HG02623 (cell line): ENCODE measurements at regions not wholly inside any gene's neighbourhood (a gene's known extent, or its start where the extent isn't known, plus 50 kb on each side); places are given as distances from the start of the nearest gene placed in this dataset.
"Not testable (repeated sequence)": the region's sequence is repeated elsewhere in the genome, so short reads cannot be mapped to it uniquely, and the experiment has no call there.

Source experiments
- ATAC-seq: cut with Tn5 transposase; IDR thresholded peaks from one replicate; pipeline ENCODE4 v1.9.1; 2021; ENCODE audit warnings: moderate library complexity; ENCODE audit not compliant: unreplicated experiment

DNA sequence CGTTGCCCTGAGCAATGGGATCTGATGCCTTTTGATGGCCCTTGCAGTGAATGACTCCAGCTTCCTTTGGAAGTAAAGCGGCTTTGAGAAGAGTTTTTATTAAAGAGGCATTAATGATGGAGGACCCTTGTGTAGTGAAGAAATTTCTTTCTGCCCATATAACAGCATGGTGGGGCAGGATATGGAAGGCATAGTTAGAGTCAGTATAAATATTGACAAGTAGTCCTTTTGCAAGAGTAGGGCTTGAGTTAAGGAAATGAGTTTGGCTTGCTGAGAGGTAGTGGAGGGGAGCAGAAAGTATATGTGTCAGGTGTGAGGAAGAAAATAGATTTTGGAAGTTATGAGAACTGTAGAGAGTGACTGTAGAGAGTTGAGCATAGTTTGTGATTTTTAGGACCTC is 254.1 kb upstream of the DIO3 start:
- not testable (repeated sequence) for ATAC-seq

DNA sequence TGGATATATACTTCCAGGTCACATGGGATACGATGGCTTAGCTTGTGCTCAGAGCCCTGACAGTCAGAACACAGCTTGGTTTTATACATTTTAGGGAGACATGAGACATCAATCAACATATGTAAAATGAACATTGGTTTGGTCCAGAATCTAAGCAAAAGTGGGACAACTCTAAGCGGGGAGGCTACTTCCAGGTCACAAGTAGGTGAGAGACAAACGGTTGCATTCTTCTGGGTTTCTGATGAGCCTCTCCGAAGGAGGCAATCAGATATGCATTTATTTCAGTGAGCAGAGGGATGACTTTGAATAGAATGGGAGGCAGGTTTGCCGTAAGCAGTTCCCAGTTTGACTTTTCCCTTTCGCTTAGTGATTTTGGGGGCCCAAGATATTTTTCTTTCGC is 250.1 kb upstream of the DIO3 start:
- not testable (repeated sequence) for ATAC-seq

DNA sequence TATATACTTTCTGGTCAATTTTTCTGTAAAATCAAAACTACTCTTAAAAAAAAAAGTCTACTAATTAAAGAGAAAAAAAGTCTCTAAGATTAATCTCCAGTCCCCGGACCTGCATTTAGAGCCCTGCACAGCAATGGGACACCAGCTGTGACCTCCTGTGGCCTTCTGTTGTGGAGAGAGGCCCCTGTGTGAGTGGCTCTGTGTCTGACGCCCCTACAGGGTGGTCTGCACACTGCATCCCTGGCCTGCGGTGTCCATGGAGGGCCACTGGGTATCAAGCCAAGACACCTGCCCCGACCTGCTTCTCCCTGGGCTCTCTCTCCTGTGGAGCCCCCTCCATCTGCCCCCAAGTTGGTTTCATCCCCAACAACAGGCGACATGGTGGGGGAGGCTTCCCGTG is 248.0 kb upstream of the DIO3 start:
- no peak for ATAC-seq

DNA sequence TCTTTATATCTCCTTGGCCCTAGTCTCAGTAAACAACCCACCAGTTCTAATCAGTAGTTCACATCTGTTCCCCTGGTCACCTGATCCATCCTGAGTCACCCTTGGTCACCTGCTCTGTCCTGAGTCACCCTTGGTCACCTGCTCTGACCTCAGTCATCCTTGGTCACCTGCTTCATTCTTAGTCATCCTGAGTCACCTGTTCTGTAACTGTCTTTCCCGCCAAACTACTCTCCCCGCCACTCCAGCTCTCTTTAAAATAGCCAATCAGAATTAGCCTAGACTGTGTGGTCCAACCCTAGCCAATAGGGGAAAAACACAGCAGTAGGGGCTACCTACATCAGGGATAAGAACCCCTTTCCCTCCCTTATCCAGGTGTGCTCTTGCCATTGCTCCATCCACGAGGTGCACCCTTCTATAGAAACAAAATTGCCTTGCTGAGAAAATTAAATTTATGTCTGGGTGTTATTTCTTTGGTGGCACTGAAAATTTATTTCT is 245.4 kb upstream of the DIO3 start:
- no peak for ATAC-seq

DNA sequence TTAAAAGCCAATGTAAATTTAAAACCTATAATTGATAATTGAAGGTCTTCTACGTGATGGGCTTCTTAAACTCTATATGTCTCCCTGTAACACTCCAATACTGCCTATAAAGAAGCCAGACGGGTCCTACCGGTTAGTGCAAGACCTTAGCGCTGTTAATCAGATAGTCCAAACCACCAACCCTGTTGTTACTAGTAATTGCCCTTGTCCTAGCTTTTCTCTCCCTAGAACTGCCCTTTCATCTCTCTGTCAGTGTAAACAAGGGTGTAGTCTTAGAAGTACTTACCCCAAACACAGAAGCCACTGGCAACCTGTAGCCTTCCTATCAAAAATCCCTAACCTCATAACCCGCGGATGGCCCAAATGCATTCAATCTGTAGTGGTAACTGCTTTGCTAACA is 243.0 kb upstream of the DIO3 start:
- no peak for ATAC-seq

DNA sequence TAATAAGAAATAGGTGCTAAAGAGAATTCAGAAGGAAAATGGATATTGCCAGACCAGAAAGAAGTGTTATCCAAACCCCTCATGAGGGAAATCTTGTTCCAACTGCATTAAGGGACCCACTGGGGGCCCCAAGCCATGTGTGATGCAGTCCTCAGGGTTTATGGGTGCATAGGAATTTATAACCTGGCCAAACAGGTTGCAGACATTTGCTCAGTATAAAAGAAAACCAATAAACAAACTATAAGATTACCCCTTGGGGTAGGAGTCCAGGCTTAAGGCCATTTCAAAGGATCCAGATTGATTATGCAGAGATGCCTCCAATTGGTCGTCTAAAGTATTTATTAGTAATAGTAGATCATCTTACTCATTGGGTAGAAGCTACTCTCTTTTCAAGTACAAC is 240.9 kb upstream of the DIO3 start:
- no peak for ATAC-seq

DNA sequence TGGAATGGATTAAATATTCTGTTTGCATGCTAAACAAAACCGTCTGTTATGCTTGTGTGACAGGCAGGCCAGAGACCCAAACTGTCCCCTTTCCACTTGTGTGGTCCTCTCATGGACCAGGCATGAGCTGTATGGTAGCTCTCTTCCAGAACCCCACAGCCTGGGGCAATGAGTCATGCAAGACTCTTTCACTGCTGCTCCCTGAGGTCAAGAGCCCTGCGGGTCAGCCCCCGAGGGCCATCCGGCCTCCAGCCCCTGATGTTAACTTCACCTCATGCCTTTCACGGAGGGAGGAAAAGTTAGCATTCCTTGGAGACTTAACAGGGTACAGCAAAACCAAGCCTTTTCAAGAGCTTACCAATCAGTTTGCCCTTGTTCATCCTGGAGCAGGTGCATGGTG is 239.1 kb upstream of the DIO3 start:
- no peak for ATAC-seq

DNA sequence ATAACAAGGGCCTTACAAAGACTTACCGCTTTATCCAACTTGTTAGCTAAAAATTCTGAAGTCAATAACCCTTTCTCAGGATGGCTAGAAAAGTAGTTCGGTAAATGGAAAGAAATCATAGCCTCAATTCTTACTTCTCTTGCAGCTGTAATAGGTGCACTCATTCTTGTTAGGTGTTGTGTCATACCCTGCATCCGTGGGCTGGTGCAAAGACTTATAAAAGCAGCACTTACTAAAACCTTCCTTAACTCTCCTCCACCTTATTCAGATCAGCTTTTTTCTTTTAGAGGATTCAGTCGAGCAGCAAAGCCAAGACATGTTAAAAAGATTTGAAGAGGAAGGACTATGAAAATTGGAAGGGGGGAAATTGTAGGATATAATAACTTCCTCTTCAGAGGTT is 238.2 kb upstream of the DIO3 start:
- no peak for ATAC-seq

DNA sequence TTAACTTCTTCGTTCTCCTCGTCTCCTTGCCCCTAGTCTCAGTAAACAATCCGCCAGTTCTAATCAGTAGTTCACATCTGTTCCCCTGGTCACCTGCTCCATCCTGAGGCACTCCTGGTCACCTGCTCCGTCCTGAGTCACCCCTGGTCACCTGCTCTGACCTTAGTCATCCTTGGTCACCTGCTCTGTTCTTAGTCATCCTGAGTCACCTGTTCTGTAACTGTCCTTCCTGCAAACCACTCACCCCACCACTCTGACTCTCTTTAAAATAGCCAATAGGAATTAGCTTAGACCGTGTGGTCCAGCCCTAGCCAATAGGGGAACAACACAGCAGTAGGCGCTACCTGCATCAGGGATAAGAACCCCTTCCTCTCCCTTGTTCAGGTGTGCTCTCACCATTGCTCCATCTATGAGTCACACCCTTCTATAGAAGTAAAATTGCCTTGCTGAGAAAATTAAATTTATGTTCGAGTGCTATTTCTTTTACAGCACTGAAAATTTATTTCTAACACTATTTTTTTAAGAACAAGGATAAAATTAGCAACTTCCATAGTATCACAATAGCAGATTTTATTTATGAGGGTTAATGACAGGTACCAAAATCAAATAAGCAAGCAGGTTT is 237.6 kb upstream of the DIO3 start:
- ATAC-seq, result not testable (repeated sequence)

DNA sequence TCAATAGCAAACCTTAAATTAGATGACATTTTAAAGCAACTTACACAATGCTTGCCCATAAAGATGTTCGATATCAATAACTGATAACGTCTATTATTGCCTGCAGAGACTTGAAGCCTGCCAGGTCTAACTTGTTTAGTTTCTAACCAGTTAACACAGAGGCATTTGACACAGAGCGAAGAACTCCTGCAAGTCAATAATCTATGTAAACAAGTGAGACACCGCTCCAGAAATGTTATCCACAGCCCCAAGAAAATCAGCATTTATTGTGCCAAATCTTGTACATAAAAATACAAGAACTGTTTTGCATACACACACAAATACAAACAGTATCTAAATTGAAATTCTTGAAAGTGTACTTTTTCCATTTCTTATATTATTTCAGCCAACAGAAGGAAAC is 236.0 kb upstream of the DIO3 start:
- ATAC-seq, result no peak

DNA sequence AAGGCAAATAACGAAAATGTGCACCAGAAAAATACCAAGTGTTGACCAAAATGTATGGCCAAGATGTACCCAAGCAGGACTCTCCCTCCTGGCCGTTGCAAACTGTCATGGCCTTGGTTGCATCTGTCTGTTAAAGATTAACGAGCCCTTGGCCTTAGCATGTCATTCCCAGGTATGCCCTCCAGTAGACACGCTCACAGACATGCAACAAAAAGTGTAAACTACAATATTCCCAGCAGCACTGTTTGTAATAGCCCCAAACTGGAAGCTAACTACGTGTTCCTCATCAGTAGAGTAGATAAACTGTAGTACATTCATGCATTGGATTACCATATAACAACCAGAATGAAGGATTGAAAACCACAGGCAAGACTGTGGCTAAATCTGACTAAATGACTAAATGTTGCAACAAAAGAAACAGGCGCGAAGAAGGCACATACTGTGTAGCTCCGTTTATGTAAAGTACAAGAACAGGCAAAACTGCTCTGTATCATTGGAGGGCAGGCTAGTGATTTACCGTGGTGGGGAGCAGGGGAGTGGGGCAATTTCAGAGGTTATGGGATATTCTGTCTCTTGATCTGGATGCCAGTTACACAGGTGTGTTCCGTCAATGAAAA is 232.8 kb upstream of the DIO3 start:
- no peak for ATAC-seq

DNA sequence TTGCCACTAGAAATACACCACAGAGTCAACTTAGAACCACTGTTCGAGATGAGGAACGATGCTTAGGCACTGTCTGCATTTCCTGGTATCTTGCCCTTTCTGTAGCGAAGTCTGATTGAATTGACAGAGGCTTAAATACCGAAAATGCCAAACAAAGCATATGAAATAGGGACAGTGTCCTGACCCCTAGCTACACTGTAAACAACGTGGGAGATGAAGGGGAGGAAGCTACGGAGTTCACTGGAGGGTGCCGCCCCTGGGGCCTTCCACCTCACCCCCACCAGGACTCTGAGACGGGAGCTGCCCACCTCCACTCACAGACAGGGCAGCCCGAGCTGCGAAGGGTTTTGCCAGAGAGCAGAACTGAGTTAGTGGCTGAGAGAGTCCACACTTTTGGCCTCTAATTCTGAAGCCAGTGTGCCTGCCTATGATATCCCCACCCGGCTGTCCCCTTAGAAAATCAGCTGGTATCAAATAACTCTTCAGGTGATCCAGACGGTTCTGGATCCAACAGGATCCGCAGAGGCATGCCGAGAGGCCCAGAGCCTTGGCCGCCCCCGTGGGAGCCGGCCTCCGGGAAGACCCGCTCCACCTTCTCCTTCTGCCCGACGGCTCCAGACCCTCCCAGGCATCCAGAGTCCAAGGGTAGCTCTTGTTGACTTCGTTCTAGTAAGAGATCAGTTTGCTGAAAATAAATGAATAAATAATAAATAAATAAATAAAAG is 230.7 kb upstream of the DIO3 start:
- ATAC-seq, result no peak

DNA sequence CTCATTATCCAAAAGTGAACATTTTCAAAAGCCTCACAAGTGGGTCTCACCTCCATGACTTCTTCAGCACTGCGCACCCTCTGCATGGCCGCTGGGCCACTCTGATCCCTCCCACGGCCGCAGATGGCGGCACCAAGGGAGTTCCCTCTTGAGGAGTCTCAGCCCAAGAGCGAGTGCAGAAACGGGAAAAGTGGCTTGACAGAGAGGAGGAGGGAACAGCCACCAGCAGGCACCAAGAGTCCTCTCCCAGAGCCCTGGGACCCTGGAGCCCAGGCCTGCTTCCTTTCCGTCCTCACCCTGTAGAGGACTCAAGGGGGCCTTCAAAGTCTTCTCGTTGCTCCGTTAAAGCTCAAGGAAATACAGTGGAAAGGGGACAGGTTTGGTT is 230.2 kb upstream of the DIO3 start:
- ATAC-seq, result no peak

DNA sequence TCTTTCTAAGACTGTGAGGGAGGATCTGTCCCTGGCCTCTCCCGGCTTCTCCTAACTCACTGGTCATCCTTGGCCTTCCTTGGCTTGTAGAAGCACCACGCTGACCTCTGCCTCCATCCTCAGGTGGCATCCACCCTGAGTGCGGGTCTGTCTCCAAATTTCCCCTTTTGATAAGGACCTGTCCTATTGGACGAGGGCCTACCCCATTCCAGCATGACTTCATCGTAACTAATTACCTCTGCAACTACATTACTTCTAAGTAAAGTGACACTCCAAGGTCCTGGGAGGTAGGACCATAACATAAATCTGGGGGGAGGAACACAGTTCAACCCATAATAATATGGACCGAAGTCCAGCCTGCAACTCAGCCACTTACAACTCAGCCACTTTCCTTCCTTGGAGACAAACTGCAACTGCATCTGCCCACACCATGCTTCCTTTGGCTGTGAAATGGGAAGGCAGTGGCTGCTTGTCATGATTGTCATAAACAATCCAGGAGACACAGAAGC is 229.6 kb upstream of the DIO3 start:
- no peak for ATAC-seq

DNA sequence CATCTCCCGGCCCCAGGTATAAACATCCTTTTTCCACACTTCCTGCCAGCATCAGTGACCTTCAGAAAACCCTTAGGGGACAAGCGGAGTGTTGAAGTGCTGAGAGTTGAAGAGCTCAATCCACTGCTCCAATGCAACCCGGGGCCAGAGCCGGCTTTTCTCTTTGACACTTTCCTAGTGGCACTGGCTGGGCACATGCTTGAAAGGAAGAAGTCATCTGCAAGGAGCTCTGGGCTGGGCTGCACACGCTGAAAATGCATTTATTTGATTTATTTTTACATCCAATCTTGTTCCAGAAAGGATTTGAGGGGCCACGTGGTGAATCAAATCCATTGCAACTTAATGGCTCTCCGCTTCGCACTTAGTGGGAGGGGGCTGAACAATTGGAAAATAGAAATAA is 229.0 kb upstream of the DIO3 start:
- no peak for ATAC-seq

DNA sequence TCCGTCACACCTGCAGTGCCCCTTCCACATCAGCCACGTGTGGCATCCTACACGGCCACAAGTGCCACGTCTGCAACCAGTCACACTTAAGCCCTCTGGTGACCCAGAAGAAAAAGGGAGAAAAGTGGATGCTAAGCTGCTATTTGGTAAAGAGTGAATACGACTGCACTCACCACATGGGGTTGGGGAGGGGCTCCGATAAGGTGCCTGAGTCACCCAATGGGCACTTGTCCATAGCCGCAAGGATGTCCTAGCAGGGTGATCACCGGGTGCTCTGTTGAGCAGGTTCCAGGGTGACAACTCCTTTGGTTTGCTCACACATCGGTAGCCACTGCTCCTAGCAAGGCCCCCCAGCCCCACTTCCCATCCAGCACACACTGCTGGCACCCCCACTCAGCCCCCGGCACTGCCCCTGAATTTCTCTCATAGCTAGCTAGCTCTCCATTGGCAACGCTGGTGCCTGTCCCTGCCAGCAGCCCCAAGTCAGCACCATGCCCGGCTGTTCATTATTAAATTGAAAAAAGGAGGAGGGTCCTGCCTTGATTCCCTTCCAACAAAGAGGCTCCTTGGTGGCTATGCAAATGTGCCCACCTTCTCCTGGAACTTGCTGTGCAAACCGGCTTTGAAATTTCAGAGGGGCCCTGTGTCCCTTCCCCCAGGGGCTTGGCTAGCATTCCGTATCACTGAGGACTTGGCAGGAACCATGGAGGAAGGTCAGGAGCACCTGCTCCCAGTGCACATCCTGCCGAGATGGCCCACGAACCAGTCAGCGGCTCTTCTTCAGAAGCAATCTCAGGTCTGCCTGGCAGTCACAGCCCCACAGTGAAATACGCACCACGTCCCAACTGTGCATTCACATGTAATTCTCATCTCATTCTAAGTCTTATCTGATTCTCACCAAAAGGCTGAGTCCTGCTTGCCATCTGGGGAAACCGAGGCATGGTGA is 227.7 kb upstream of the DIO3 start:
- ATAC-seq, result no peak

DNA sequence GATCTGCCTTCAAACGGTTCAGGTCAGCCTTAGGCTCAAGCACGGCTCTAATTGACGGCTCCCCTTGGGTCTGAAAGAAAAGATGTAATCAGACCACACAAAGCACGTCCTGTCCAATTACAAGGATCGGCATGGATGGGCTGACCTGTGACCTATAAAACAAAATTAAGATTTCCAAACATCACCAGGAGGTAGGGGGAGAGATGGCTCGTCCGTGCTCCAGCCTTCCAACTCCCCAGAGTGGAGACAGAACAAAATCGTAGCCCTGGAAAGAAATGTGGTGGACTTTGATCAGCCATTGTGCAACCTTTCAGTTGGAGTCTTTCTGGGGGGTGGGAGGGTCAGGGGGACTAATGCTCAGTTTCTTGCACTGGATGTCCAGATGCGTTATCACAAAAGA is 226.6 kb upstream of the DIO3 start:
- no peak for ATAC-seq

DNA sequence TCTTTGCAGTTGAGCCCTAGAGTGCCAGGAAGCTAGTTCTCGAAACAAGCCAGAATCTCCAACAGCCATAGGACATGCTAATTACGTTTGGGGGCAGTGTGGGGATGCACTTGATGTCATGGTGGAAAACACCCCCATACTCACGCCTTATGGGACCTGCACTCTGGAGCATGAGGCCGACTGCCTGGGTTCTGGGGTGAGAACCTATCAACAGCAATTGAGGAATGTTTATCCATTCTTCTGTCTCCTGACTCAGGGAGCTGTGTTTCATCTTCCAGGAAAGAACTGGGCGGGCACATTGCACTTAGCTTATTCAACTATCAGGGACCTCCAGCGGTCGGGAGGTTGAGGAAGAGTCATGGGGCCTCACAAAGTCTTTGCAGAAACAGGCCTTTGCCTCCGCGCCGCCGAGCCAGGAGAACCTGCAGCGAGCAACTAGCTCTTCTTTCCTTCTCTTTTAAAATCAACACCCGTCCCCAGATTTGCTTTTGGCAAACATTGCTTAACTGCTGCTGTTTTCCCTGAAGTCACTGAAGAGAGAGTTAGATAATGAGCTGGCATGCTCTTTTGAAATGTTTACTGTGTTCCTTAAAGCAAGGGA is 226.1 kb upstream of the DIO3 start:
- ATAC-seq, result no peak

DNA sequence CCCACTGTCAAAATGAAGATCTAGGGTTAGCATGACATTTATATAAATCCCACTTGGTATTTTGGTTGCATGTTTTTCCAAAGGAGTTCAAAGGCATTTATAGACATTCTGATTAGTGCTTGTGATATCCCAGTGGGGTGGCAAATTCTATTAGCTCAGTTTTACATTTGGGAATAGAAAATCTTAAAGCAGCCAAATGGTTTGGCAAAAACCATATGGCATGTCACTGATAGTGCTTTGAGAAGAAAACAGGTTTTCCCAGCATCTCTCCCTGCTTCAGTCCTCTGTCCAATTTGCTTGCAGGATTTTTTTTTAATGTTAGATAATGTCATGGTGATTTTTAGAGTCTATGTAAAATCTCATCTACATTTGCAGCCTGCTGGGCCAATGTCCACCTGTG is 225.1 kb upstream of the DIO3 start:
- ATAC-seq, result no peak

DNA sequence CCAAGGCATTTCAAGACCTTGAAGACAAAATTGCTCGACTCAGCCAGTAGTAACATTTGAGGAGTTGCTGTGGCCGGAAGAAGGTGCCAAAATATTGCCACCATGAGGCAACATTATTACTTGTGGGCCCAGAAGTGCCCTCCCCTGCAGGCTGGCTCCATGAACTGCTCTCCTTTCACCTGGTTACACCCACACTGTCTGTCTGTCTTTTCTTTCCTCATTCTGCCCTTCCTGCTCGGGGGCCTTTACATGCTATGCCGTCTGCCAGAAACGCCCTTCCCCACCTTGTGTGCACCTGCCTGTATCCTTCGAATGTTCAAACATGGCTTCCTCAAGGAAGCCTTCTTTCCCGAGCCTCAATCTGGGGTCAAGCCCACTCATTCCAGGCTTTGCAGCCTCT is 224.2 kb upstream of the DIO3 start:
- ATAC-seq, result no peak

DNA sequence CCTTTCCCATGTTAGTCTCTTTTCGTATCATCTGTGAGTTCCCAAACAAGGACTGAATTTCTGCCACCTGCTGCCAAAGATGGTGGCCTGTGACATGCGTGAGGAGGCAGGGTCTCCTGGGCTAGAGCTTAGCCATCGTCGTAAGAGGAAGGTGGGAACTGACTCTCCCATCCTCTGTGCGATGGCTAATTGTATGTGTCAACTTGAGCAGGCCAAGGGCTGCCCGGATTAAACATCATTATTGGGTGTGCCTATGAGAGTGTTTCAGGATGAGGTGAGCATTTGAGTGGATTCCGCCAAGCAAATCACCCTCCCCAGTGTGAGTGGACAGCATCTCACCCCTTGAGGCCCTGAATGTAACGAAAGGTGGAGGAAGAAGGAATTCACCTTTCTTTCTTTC is 220.7 kb upstream of the DIO3 start:
- ATAC-seq, result no peak
